GM12878 (cell line): ENCODE measurements at regions not wholly inside any gene's neighbourhood (a gene's known extent, or its start where the extent isn't known, plus 50 kb on each side); places are given as distances from the start of the nearest gene placed in this dataset.

ENCODE experiments used
- ATAC-seq: fragments of 200-7000 bp; cut with Tn5 transposase; 3 replicates; pipeline ENCODE4 v1.9.1; 2020; ENCODE audit warnings: mild to moderate bottlenecking, moderate library complexity
- BruUV-seq: library from RNA; stranded (reverse); fragments of 400-500 nt; replicated peaks from 2 replicates; lab custom pipeline; 2021; lab: Mats Ljungman, UMichigan
- CTCF ChIA-PET: fragments of 300-600 bp; sonication (Branson Sonifier 250); formaldehyde crosslinking; extraction: SDS; loops from one replicate; lab custom pipeline; 2021; ENCODE audit warnings: inconsistent platforms; lab: Yijun Ruan, JAX
- POLR2A ChIA-PET: fragments of 350-600 bp; formaldehyde crosslinking; extraction: SDS; loops from one replicate; lab custom pipeline; 2021; ENCODE audit warnings: inconsistent platforms; lab: Charles Lee
- RAD21 ChIA-PET: fragments of 300-600 bp; sonication (Branson Sonifier 250); formaldehyde crosslinking; loops from one replicate; lab custom pipeline; 2023; ENCODE audit warnings: antibody characterized with exemption; ENCODE audit not compliant: unreplicated experiment; lab: Charles Lee
- SMC1A ChIA-PET: fragments of 300-600 bp; sonication (Branson Sonifier 250); formaldehyde crosslinking; loops from one replicate; lab custom pipeline; 2023; ENCODE audit not compliant: unreplicated experiment, uncharacterized antibody; lab: Charles Lee
- DNase-seq: peaks from one replicate; pipeline ENCODE4 v3.0.0-alpha.2; 2011; ENCODE audit warnings: low read depth, low spot score
- FAIRE-seq: peaks from 3 replicates; lab custom pipeline; 2011; peaks lifted over from hg19 to GRCh38; lab: Jason Lieb, UNC
- H2AFZ ChIP-seq: 2 replicates; pipeline ENCODE4 v1.6.0; 2011; ENCODE audit warnings: low read depth, low read length, control low read depth; ENCODE audit not compliant: control insufficient read depth
- H3K27ac ChIP-seq: 2 replicates; pipeline ENCODE4 v1.5.1; 2011; ENCODE audit warnings: control low read depth; ENCODE audit not compliant: control insufficient read depth, insufficient read depth
- H3K27me3 ChIP-seq, 2 experiments: replicated peaks in 1 of 2; 2 replicates each; pipeline versions ENCODE4 v1.6.0 to v1.6.1; 2011; ENCODE audit warnings: low read length in 1 of 2; ENCODE audit not compliant: control insufficient read depth in 2 of 2, insufficient read depth in 2 of 2
- H3K36me3 ChIP-seq, 2 experiments: 2 replicates each; pipeline ENCODE4 v1.5.1; 2011; ENCODE audit warnings: low read length in 1 of 2; ENCODE audit not compliant: control insufficient read depth in 2 of 2, insufficient read depth in 2 of 2
- H3K4me1 ChIP-seq: 2 replicates; pipeline ENCODE4 v1.6.1; 2011; ENCODE audit warnings: mild to moderate bottlenecking, low read length, moderate library complexity, mixed read lengths; ENCODE audit not compliant: control insufficient read depth, insufficient read depth
- H3K4me2 ChIP-seq: 2 replicates; pipeline ENCODE4 v1.6.0; 2011; ENCODE audit warnings: control low read depth; ENCODE audit not compliant: control insufficient read depth, insufficient read depth
- H3K4me3 ChIP-seq: fragments of 200-600 bp; sonication (generic); 2 replicates; pipeline ENCODE4 v1.5.1; 2016
- H3K79me2 ChIP-seq: 2 replicates; pipeline ENCODE4 v1.6.0; 2011; ENCODE audit warnings: low read length; ENCODE audit not compliant: control insufficient read depth, insufficient read depth
- H3K9ac ChIP-seq: 2 replicates; pipeline ENCODE4 v1.8.0; 2011; ENCODE audit warnings: low read length, control low read depth, mixed read lengths; ENCODE audit not compliant: control insufficient read depth, insufficient read depth
- H3K9me3 ChIP-seq: replicated peaks from 3 replicates; pipeline ENCODE4 v1.5.1; 2011; ENCODE audit warnings: mild to moderate bottlenecking, low read length; ENCODE audit not compliant: control insufficient read depth, insufficient read depth
- H4K20me1 ChIP-seq: 2 replicates; pipeline ENCODE4 v1.6.0; 2011; ENCODE audit not compliant: control insufficient read depth, insufficient read depth
- CBX3 ChIP-seq: fragments of 200-600 bp; sonication (generic); IDR thresholded peaks from 2 replicates; pipeline ENCODE4 v1.6.1; 2016; ENCODE audit warnings: low read depth, borderline replicate concordance
- CEBPB ChIP-seq, 2 experiments: fragments of 150-350 bp in 1 of 2; IDR thresholded peaks; 2 replicates each; pipeline ENCODE4 v1.6.1; 2012 to 2014; ENCODE audit warnings: low read depth in 2 of 2, low read length in 2 of 2, borderline replicate concordance in 1 of 2, inconsistent platforms in 1 of 2
- CHD4 ChIP-seq: fragments of 200-600 bp; sonication (generic); IDR thresholded peaks from 2 replicates; pipeline ENCODE4 v1.6.1; 2016; ENCODE audit warnings: mild to moderate bottlenecking
- CREM ChIP-seq: IDR thresholded peaks from 2 replicates; pipeline ENCODE4 v1.6.1; 2014; ENCODE audit warnings: antibody characterized with exemption, low read depth
- EED ChIP-seq: sonication (generic); IDR thresholded peaks from 2 replicates; pipeline ENCODE4 v1.6.1; 2016; ENCODE audit warnings: antibody characterized with exemption, low read depth
- FOS ChIP-seq: IDR thresholded peaks from 3 replicates; pipeline ENCODE4 v1.6.1; 2011; ENCODE audit warnings: borderline replicate concordance; ENCODE audit not compliant: insufficient read length; ENCODE audit errors: extremely low read depth
- GABPA ChIP-seq: IDR thresholded peaks from 2 replicates; pipeline ENCODE4 v1.6.1; 2014; ENCODE audit warnings: antibody characterized with exemption, low read depth, mild to moderate bottlenecking, inconsistent platforms
- IRF4 ChIP-seq: IDR thresholded peaks from 2 replicates; pipeline ENCODE4 v1.6.1; 2011; ENCODE audit warnings: low read depth, low read length
- JUND ChIP-seq: IDR thresholded peaks from 2 replicates; pipeline ENCODE4 v1.6.1; 2012; ENCODE audit warnings: low read depth, mild to moderate bottlenecking, low read length, improper control_type of control experiment, moderate library complexity
- LARP7 ChIP-seq: fragments of 450-650 bp; IDR thresholded peaks from 2 replicates; pipeline ENCODE4 v1.6.1; 2017; ENCODE audit warnings: mild to moderate bottlenecking
- MEF2B ChIP-seq: fragments of 450-650 bp; IDR thresholded peaks from 2 replicates; pipeline ENCODE4 v1.6.1; 2018; ENCODE audit warnings: mild to moderate bottlenecking, moderate library complexity; ENCODE audit not compliant: partially characterized antibody, poor library complexity, severe bottlenecking
- MTA3 ChIP-seq: IDR thresholded peaks from 2 replicates; pipeline ENCODE4 v1.6.1; 2012; ENCODE audit warnings: low read length, inconsistent platforms, borderline replicate concordance
- NFIC ChIP-seq: IDR thresholded peaks from 2 replicates; pipeline ENCODE4 v1.6.1; 2012; ENCODE audit warnings: low read depth, mild to moderate bottlenecking, inconsistent platforms, low read length, moderate library complexity
- NR2C1 ChIP-seq: fragments of 450-650 bp; IDR thresholded peaks from 2 replicates; pipeline ENCODE4 v1.6.1; 2017; ENCODE audit warnings: antibody characterized with exemption, mild to moderate bottlenecking, moderate library complexity
- POLR2AphosphoS5 ChIP-seq: IDR thresholded peaks from 2 replicates; pipeline ENCODE4 v1.6.1; 2011; ENCODE audit warnings: mild to moderate bottlenecking, low read length, inconsistent platforms
- PRDM15 ChIP-seq: fragments of 450-650 bp; formaldehyde crosslinking; IDR thresholded peaks from 2 replicates; pipeline ENCODE4 v1.4.0; 2020; ENCODE audit warnings: mild to moderate bottlenecking, moderate library complexity
- SIN3A ChIP-seq: IDR thresholded peaks from 2 replicates; pipeline ENCODE4 v1.6.1; 2012; ENCODE audit warnings: low read depth, low read length, improper control_type of control experiment
- SMAD1 ChIP-seq: fragments of 450-650 bp; IDR thresholded peaks from 2 replicates; pipeline ENCODE4 v1.6.1; 2018; ENCODE audit warnings: mild to moderate bottlenecking, low read depth; ENCODE audit not compliant: partially characterized antibody
- SUPT20H ChIP-seq: IDR thresholded peaks from 2 replicates; pipeline ENCODE4 v1.6.1; 2011; ENCODE audit warnings: low read depth, mild to moderate bottlenecking, low read length, moderate library complexity, borderline replicate concordance; ENCODE audit not compliant: control insufficient read depth
- ZNF687 ChIP-seq: fragments of 450-650 bp; IDR thresholded peaks from 2 replicates; pipeline ENCODE4 v1.6.1; 2017; ENCODE audit warnings: mild to moderate bottlenecking, moderate library complexity
- WGBS: methylation state at CpG from one replicate; pipeline ENCODE4 v1.1.6; 2016; ENCODE audit warnings: low lambda C conversion rate; ENCODE audit not compliant: insufficient replicate concordance, insufficient coverage; ENCODE audit errors: missing lambda C conversion rate; 5-methylcytosine and 5-hydroxymethylcytosine counted together
- in situ Hi-C: fragments of 300-500 bp; cut with MboI; formaldehyde crosslinking; loops from 9 replicates; pipeline ENCODE4 v1.14.3; 2018; ENCODE audit warnings: mixed read lengths
- intact Hi-C: fragments of 100-400 bp; cut with micrococcal nuclease; formaldehyde crosslinking; loops from one replicate; pipeline ENCODE4 v1.14.2; 2022; ENCODE audit not compliant: unreplicated experiment

GRCh38 chr12:115869604-115870003 is 407.9 kb downstream of the MED13L start:
- ChIA-PET POLR2A (no interaction called here), SMC1A (no interaction called here), RAD21 (no interaction called here), CTCF (no interaction called here)
- intact Hi-C loops: no loop called here
- no peak overlapping the region for H3K9ac ChIP-seq
- no TSS peak for BruUV-seq
- no peaks in the 10 kb centered on the region for H3K9me3 ChIP-seq
- H4K20me1 ChIP-seq: no peaks in the 10 kb centered on the region
- FAIRE-seq (no peak), ATAC-seq (no peak), DNase-seq (no peak)
- H3K27me3 ChIP-seq: no peaks in the 10 kb centered on the region; a peak in 1 of 4 replicates
- H3K36me3 ChIP-seq: no peaks in the 10 kb centered on the region
- no peak overlapping the region for H3K27ac ChIP-seq
- in situ Hi-C loops: no loop called here
- TF ChIP-seq MEF2B (no peak), SUPT20H (no peak), IRF4 (no peak), POLR2AphosphoS5 (no peak), CBX3 (no peak), MTA3 (no peak), PRDM15 (no peak), FOS (no peak), SMAD1 (no peak), EED (no peak), CREM (no peak), CHD4 (no peak), LARP7 (no peak), GABPA (no peak), SIN3A (no peak), ZNF687 (no peak), NR2C1 (no peak), NFIC (no peak), JUND (no peak), CEBPB (IDR thresholded peaks at IDR 0.05; ENCODE audit: borderline replicate concordance in 1 of 2, low read depth in 2 of 2, low read length in 2 of 2) (no peak)
- 17% methylated on average over 5 of the region's 5 CpGs for WGBS
- H3K79me2 ChIP-seq: no peaks in the 10 kb centered on the region
- no peak overlapping the region for H3K4me2 ChIP-seq
- H3K4me1 ChIP-seq: no peaks in the 10 kb centered on the region
- no peak overlapping the region for H2AFZ ChIP-seq
- no peak overlapping the region for H3K4me3 ChIP-seq
